ENCODE measurements at regions not wholly inside any gene's neighbourhood (a gene's known extent, or its start where the extent isn't known, plus 50 kb on each side); places are given as distances from the start of the nearest gene placed in this dataset.

- peaks cover 19% of the 10 kb centered on the region for H3K4me1 Mint-ChIP-seq
- H3K4me3 Mint-ChIP-seq, result no peak overlapping the region
Measured at GRCh38 chr1:11413986-11414391, 65.0 kb upstream of the DISP3 start.

GRCh38 chr1:11414926-11415538 is 63.9 kb upstream of the DISP3 start:
- Mint-ChIP-seq H3K27ac (no peak overlapping the region), H3K4me1 (peaks cover 9% of the 10 kb centered on the region), H3K4me3 (no peak overlapping the region), H3K36me3 (peaks cover 12% of the 10 kb centered on the region), H3K27me3 (peaks cover 43% of the 10 kb centered on the region), H3K9me3 (peaks cover 10% of the 10 kb centered on the region)
- CTCF ChIA-PET, result no interaction called here
- DNase-seq, result no peak

More at GRCh38 chr1:11413986-11414391, 65.0 kb upstream of the DISP3 start:
- Mint-ChIP-seq H3K27ac (no peak overlapping the region), H3K36me3 (peaks cover 22% of the 10 kb centered on the region), H3K9me3 (peaks cover 18% of the 10 kb centered on the region), H3K27me3 (peaks cover 40% of the 10 kb centered on the region)
- DNase-seq, result no peak
- CTCF ChIA-PET, result no interaction called here

GRCh38 chr1:11417162-11417561 is 61.8 kb upstream of the DISP3 start:
- peaks cover 4% of the 10 kb centered on the region for H3K9me3 Mint-ChIP-seq
- H3K36me3 Mint-ChIP-seq, result no peaks in the 10 kb centered on the region
- peaks cover 56% of the 10 kb centered on the region for H3K27me3 Mint-ChIP-seq
- CTCF ChIA-PET, result no interaction called here
- no peak overlapping the region for H3K4me3 Mint-ChIP-seq
- H3K27ac Mint-ChIP-seq, result no peak overlapping the region
- DNase-seq, result no peak
- no peaks in the 10 kb centered on the region for H3K4me1 Mint-ChIP-seq

GRCh38 chr1:11418056-11418455 is 60.9 kb upstream of the DISP3 start:
- no peak for DNase-seq
- Mint-ChIP-seq H3K4me1 (no peaks in the 10 kb centered on the region), H3K4me3 (no peak overlapping the region), H3K9me3 (no peaks in the 10 kb centered on the region), H3K27me3 (peaks cover 59% of the 10 kb centered on the region), H3K27ac (no peak overlapping the region), H3K36me3 (no peaks in the 10 kb centered on the region)
- CTCF ChIA-PET, result no interaction called here

- peaks cover 35% of the 10 kb centered on the region for H3K27me3 Mint-ChIP-seq
- CTCF ChIA-PET, result no interaction called here
- no peak overlapping the region for H3K27ac Mint-ChIP-seq
- DNase-seq, result no peak
- H3K4me1 Mint-ChIP-seq, result no peaks in the 10 kb centered on the region
- H3K9me3 Mint-ChIP-seq, result no peaks in the 10 kb centered on the region
- no peaks in the 10 kb centered on the region for H3K36me3 Mint-ChIP-seq
- H3K4me3 Mint-ChIP-seq, result no peak overlapping the region
Measured at GRCh38 chr1:11421443-11421842, 57.5 kb upstream of the DISP3 start.

- Mint-ChIP-seq H3K9me3 (no peaks in the 10 kb centered on the region), H3K4me3 (no peak overlapping the region), H3K27me3 (peaks cover 28% of the 10 kb centered on the region), H3K27ac (no peak overlapping the region), H3K36me3 (no peaks in the 10 kb centered on the region), H3K4me1 (peaks cover 5% of the 10 kb centered on the region)
- DNase-seq, result no peak
- CTCF ChIA-PET, result no interaction called here
Measured at GRCh38 chr1:11422686-11423085, 56.3 kb upstream of the DISP3 start.

- Mint-ChIP-seq H3K36me3 (no peaks in the 10 kb centered on the region), H3K27me3 (peaks cover 17% of the 10 kb centered on the region), H3K9me3 (no peaks in the 10 kb centered on the region), H3K4me1 (peaks cover 12% of the 10 kb centered on the region), H3K27ac (no peak overlapping the region), H3K4me3 (no peak overlapping the region)
- CTCF ChIA-PET, result interaction anchor here (1.2 kb wide), 1 partner anchor 389 kb away, joined by 3 read pairs; no protein-coding TSS in a partner anchor
- DNase-seq, result no peak
Measured at GRCh38 chr1:11426617-11427016, 52.3 kb upstream of the DISP3 start.

- CTCF ChIA-PET, result no interaction called here
- Mint-ChIP-seq H3K27me3 (peaks cover 12% of the 10 kb centered on the region), H3K4me1 (peaks cover 12% of the 10 kb centered on the region), H3K36me3 (no peaks in the 10 kb centered on the region), H3K9me3 (no peaks in the 10 kb centered on the region), H3K27ac (no peak overlapping the region), H3K4me3 (no peak overlapping the region)
- no peak for DNase-seq
Measured at GRCh38 chr1:11428789-11429188, 50.2 kb upstream of the DISP3 start.
